AG04450 (cell line): ENCODE measurements at regions not wholly inside any gene's neighbourhood (a gene's known extent, or its start where the extent isn't known, plus 50 kb on each side); places are given as distances from the start of the nearest gene placed in this dataset.

ENCODE experiments used
- CTCF ChIA-PET: fragments of 300-600, 350-600 bp; formaldehyde crosslinking; extraction: SDS; loops from one replicate; lab custom pipeline; 2022; ENCODE audit warnings: antibody characterized with exemption, inconsistent platforms; lab: Charles Lee
- POLR2A ChIA-PET: fragments of 350-600 bp; formaldehyde crosslinking; extraction: SDS; loops from one replicate; lab custom pipeline; 2021; ENCODE audit warnings: antibody characterized with exemption, inconsistent platforms; lab: Yijun Ruan, JAX
- DNase-seq: peaks from one replicate; pipeline ENCODE4 v3.0.0-alpha.2; 2011; ENCODE audit warnings: low read depth, low spot score
- H3K27ac ChIP-seq: one replicate; pipeline ENCODE4 v1.5.1; 2012; ENCODE audit warnings: low read depth, low read length, control low read depth
- H3K27me3 ChIP-seq: one replicate; pipeline ENCODE4 v1.6.0; 2012; ENCODE audit warnings: low read length; ENCODE audit not compliant: control insufficient read depth, insufficient read depth
- H3K4me3 ChIP-seq: 2 replicates; pipeline ENCODE4 v1.5.1; 2011; ENCODE audit warnings: mild to moderate bottlenecking, low read depth, low read length, control low read depth
- H3K9me3 ChIP-seq: 2 replicates; pipeline ENCODE4 v1.5.1; 2012; ENCODE audit warnings: low read length; ENCODE audit not compliant: control insufficient read depth, insufficient read depth
- TF ChIP-seq, protein P1 (sequence below): IDR thresholded peaks from 2 replicates; pipeline ENCODE4 v1.5.1; 2011; ENCODE audit warnings: low read depth, low read length, control low read depth, inconsistent platforms

DNA sequence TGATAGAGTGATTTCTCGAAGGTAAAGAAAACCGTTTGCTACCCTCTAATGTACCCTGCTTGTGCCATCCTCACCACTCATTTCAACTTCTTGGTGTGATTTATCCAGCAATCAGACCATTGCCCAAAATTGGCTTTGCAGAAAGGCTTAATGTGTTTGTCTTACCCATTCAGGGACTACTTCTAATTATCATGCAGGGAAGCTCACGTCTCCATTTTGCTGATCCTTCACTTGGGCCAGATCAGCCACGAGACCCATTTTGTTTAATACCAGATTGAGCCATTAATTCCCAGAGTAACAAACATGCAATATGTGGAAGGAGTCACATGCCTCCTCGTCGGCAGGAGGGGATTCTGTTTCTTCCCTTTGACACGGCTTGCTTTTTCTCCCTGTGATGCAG is 51.1 kb upstream of the CRY1 start:
- ChIA-PET CTCF (interaction anchor here (0.8 to 3.3 kb wide), 3 partner anchors 13 to 53 kb away, joined by 3 to 31 read pairs (median 3); no protein-coding TSS in a partner anchor), POLR2A (no interaction called here)
- no peaks in the 10 kb centered on the region for H3K27me3 ChIP-seq
- no peak for DNase-seq
- H3K27ac ChIP-seq: no peak overlapping the region
- H3K4me3 ChIP-seq: no peak overlapping the region
- no peaks in the 10 kb centered on the region for H3K9me3 ChIP-seq
- TF ChIP-seq, protein P1, sequence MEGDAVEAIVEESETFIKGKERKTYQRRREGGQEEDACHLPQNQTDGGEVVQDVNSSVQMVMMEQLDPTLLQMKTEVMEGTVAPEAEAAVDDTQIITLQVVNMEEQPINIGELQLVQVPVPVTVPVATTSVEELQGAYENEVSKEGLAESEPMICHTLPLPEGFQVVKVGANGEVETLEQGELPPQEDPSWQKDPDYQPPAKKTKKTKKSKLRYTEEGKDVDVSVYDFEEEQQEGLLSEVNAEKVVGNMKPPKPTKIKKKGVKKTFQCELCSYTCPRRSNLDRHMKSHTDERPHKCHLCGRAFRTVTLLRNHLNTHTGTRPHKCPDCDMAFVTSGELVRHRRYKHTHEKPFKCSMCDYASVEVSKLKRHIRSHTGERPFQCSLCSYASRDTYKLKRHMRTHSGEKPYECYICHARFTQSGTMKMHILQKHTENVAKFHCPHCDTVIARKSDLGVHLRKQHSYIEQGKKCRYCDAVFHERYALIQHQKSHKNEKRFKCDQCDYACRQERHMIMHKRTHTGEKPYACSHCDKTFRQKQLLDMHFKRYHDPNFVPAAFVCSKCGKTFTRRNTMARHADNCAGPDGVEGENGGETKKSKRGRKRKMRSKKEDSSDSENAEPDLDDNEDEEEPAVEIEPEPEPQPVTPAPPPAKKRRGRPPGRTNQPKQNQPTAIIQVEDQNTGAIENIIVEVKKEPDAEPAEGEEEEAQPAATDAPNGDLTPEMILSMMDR: no peak

DNA sequence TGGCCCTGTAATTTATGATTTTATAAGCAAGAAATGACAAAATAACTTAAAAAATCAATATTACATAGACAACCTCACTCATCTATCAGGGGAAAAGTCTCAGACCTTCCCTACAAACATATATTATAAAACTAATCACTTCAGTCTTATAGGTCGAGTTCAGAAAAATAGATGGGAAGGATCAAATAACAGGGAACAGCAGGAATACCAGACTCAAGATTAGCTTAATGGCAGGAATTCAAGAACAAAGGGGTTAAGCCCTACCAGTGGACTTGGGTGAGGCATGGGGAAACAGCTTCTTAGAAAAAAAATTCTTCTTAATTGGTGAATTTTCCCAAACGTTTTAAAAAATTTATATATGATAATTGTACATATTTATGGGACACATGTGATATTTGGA is 51.6 kb upstream of the CRY1 start:
- TF ChIP-seq, protein P1: no peak
- DNase-seq: no peak
- H3K4me3 ChIP-seq: no peak overlapping the region
- no peaks in the 10 kb centered on the region for H3K9me3 ChIP-seq
- ChIA-PET POLR2A (no interaction called here), CTCF (interaction anchor here (3.3 kb wide), 1 partner anchor 13 kb away, joined by 31 read pairs; no protein-coding TSS in a partner anchor)
- H3K27me3 ChIP-seq: no peaks in the 10 kb centered on the region
- H3K27ac ChIP-seq: no peak overlapping the region

DNA sequence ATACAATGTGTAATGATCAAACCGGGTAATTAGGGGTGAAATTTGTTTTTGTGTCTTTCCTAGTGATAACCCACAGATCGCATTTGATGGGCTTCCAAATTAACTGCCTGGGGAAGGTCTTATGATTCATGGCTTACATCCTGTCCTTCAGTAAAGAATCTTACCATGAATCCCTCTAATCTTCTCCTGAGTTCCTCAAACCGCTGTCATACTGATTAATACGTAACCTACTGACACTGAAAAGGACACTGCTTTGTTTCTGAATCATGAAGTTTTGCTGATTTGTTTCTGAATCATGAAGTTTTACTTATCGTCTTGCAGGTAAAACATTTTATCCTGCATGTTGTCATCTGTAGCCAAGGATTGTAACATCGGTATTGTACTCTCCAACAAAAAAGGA is 52.0 kb upstream of the CRY1 start:
- POLR2A ChIA-PET: no interaction called here
- DNase-seq: no peak
- Histone ChIP-seq H3K27ac (no peak overlapping the region), H3K4me3 (no peak overlapping the region), H3K9me3 (no peaks in the 10 kb centered on the region), H3K27me3 (no peaks in the 10 kb centered on the region)
- TF ChIP-seq, protein P1: no peak
- CTCF ChIA-PET: interaction anchor here (3.3 kb wide), 1 partner anchor 14 kb away, joined by 31 read pairs; no protein-coding TSS in a partner anchor

DNA sequence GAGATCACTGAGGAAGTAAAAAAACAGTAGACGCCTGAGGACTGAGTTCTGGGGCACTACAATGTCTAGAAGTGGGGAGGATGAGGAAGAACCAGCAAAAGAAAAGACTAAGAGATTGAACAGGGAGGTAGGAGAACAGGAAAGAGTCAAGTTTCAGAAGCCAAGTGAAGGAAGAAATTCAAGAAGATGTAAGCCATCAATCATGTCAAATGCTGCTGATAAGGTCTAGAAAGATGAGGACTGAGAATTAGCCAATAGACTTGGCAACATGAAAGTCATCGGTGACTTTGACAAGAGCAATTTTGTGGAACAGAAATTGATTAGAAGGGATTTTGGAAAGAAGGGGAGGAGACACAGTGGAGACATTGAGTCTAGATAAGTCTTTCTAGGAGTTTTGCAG is 54.8 kb upstream of the CRY1 start:
- DNase-seq: no peak
- Histone ChIP-seq H3K9me3 (no peaks in the 10 kb centered on the region), H3K27me3 (no peaks in the 10 kb centered on the region), H3K4me3 (no peak overlapping the region), H3K27ac (no peak overlapping the region)
- TF ChIP-seq, protein P1: no peak
- ChIA-PET CTCF (no interaction called here), POLR2A (no interaction called here)

DNA sequence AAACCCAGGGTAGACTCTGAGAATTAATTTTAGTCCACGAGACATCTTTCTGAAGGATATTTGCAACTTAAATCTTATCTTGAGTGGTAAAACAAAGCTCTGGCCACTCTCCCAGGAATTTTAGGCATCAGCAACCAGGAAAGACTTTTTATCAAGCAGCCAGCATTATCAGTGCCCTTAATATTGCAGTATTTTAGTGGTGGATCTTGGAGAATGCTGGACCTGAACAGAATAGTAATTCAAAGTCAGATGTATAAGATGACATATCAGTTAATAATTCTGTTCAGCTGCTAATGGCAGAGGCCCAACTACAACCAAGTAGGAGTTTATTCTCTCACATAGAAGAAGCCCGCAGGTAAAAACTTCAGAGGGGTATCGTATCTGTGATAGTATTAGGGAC is 59.0 kb upstream of the CRY1 start:
- DNase-seq: no peak
- no peak overlapping the region for H3K4me3 ChIP-seq
- CTCF ChIA-PET: interaction anchor here (0.6 to 3.2 kb wide), 3 partner anchors 9 to 391 kb away, joined by 3 to 15 read pairs (median 3); no protein-coding TSS in a partner anchor
- peaks cover 5% of the 10 kb centered on the region for H3K27me3 ChIP-seq
- POLR2A ChIA-PET: no interaction called here
- TF ChIP-seq, protein P1: no peak
- no peaks in the 10 kb centered on the region for H3K9me3 ChIP-seq
- no peak overlapping the region for H3K27ac ChIP-seq
